Sigmoid colon (tissue), 4 donors: ENCODE measurements at regions not wholly inside any gene's neighbourhood (a gene's known extent, or its start where the extent isn't known, plus 50 kb on each side); places are given as distances from the start of the nearest gene placed in this dataset.

Experiments used
- CTCF ChIP-seq, 4 experiments: fragments of 450-650 bp in 3 of 4; fragments of 200-600 bp in 1 of 4; IDR thresholded peaks; one replicate each; pipeline ENCODE4 v1.5.1; 2016 to 2019; ENCODE audit warnings: antibody characterized with exemption in 4 of 4, mild to moderate bottlenecking in 3 of 4, moderate library complexity in 2 of 4
- EP300 ChIP-seq, 4 donors: sonication (generic); formaldehyde crosslinking; IDR thresholded peaks; one replicate each; pipeline ENCODE4 v1.6.1; 2017; ENCODE audit warnings: antibody characterized with exemption in 4 of 4
- POLR2A ChIP-seq, 2 donors: fragments of 450-650 bp; IDR thresholded peaks; one replicate each; pipeline ENCODE4 v1.6.1; 2016; ENCODE audit warnings: antibody characterized with exemption in 2 of 2, mild to moderate bottlenecking in 2 of 2, moderate library complexity in 2 of 2
- POLR2AphosphoS5 ChIP-seq, 4 donors: sonication (generic); formaldehyde crosslinking; IDR thresholded peaks; one replicate each; pipeline ENCODE4 v1.6.1; 2017; ENCODE audit warnings: antibody characterized with exemption in 4 of 4

DNA sequence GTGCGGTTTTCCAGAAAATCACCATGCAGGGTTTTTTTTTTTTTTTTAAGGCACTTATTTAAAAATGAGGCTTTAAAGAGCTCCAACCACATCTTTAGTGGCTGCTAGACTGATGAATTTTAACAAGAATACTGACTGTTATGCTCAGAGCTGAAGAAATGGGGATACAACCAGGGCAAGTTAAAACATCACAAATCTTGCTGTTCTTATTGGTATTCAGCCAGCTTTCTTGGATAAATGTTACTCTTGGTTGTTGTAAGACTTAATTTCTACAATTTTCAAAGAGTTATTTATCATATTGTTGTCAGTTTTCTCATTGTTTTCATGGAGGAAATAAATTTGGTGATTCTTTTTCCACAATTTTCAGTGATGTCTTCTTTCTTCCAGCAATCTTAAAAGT is 352.8 kb upstream of the FAM174A start:
- TF ChIP-seq CTCF (IDR thresholded peaks at IDR 0.05) (no peak), POLR2A (IDR thresholded peaks at IDR 0.05) (no peak), EP300 (IDR thresholded peaks at IDR 0.05) (no peak), POLR2AphosphoS5 (IDR thresholded peaks at IDR 0.05) (no peak)
